ENCODE measurements at regions not wholly inside any gene's neighbourhood (a gene's known extent, or its start where the extent isn't known, plus 50 kb on each side); places are given as distances from the start of the nearest gene placed in this dataset.

DNA sequence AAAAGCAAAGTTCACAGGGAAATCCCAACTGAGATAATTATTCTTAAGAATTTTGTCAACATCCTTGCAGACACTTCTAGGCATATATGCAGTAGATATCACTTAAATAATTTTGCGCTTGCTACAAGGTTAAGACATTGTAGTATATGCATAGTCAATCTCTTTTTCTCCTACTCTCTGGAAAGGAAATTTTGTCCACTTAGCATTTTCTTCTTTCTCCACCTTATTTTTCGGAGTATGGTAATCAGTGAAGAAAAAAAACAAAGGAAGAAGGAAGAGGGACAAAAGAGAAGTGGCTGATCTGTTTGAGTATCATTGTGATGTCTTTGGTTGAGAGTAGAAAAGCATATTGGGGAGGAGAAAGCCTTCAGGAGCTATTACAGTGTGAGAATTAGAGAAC lies 104.6 kb downstream of the LACC1 start:
- DNase-seq (ENCODE audit: low spot score), result no peak

DNA sequence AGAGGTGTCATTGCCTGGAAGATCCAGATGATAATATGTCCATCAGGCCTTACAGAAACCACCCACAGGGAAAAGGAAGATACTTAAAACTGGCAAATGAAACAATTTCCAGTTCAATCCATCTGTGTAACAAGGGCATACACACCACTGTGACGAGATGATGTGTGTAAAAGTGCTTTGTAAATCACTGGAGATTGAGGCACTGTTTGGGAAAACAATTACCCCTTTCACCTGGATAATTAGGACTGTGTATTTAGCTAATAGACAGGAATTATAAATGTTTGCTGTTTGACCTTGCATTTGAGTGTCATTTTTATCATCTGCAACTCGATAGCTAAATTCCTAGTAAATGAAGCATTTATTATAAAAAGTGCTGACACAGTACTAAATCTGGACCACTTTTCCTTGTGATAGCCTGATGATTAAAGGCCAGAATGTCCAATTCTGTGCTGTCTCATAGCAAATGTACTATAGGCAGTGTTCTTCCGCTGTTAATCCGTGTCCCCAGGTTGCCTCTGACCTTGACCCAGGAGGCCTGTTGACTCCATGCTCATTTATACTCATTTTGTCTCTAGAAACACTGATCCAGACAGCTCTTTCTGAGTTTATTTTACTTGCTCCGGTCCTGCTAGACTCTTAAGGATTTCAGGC lies 105.8 kb downstream of the LACC1 start:
- no peak for DNase-seq (ENCODE audit: low spot score)

DNA sequence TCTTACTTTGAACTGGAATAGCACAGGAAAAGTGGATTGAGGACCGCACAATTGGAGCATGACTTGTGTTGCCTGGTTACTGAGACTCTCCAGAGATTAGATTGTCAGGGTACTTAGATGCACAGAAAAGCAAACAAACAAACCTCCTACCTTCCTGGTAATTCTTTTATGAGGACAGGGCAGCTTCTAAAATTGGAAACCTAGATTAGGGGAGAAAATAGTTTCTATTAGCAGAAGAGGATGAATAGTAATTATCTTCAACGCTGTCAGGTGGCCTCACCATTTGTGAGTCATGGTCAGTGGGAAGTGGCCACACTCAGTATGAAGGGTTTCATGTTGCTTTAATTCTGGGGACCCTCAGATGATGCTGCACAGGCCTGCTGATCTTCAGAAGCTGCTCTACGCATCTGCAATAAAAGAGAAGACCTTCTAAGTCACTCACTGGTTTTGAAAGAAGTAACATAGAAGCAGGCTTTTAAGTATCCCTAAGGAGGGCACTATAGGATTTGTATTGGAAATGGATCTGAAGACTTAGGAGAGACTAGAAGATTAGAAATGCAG lies 106.8 kb downstream of the LACC1 start:
- no peak for DNase-seq (ENCODE audit: low spot score)

DNA sequence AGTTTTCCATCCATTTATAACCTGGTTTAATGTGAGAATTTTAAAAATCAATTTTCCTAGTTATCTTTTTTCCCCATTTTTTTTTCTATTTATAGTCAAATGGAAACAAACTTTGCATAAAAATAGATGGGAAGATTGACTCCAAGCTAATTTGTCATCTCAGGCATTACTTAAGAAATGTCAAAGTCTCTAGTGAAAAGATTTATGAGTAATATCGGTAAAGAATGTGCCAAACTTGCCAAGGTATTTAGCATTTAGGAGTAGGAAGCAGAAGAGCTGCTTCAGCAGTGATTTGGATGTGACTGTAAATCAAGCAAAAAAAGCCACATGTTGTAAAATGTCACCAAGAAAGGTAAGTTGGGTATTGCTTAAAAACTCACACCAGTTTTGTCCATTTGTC lies 108.6 kb downstream of the LACC1 start:
- DNase-seq (ENCODE audit: low spot score), result no peak

DNA sequence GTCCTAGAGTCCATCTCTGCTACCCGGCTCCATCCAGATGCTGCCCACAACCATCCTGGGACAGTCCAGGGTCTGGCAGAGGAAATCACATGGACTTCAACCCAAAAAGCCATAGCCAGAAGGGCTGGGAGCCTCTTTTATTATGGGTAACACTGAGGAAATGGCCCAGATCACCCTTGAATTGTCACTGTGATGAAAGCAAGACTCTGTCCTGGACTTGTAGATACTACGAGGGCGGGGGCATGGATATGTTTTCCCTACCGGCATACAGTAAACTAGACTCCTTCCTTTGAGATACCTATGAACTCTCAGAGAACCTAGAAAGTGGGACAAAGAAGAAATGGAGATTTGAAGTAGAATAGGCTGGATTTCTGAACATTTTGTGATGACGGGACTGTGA lies 110.3 kb downstream of the LACC1 start:
- DNase-seq (ENCODE audit: low spot score), result no peak

DNA sequence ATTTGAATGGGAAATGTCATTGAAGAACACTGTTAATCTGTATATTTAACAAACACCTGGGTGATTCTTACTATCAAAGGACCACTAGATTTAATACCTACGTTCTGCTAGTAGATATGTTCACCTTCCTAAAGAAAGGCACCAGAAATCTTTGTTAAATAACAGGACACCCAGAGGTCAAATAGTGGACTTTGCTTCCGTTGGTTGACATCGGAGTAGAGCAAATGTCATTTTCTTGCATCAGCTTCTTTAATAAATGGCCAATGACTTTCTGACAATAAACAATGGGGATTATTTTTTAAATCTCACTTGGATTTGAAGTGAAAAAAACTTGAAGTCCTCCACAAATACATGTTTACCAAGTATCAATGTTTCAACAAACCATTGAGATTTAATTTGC lies 111.1 kb downstream of the LACC1 start:
- no peak for DNase-seq (ENCODE audit: low spot score)

DNA sequence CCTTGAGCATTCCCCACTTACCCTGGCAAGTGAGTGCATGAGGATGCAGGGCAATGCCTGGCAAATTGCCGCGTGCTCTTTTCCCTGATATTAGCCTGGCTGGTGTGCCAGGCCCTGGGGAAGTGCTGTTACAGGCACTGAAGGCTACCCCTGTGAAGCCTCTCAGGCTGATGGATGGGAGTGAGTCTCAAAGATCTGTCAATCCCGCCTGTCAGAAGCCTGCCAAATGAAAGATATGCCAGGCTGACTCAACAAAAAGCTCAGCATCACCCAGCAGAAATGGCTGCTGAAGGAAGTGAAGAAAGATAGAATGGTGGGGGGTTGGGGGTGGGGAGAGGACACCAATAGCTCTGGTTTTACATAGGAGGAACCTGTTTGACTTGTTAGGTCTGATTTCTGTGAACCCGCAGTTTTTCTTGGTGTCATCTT lies 112.1 kb downstream of the LACC1 start:
- no peak for DNase-seq (ENCODE audit: low spot score)

DNA sequence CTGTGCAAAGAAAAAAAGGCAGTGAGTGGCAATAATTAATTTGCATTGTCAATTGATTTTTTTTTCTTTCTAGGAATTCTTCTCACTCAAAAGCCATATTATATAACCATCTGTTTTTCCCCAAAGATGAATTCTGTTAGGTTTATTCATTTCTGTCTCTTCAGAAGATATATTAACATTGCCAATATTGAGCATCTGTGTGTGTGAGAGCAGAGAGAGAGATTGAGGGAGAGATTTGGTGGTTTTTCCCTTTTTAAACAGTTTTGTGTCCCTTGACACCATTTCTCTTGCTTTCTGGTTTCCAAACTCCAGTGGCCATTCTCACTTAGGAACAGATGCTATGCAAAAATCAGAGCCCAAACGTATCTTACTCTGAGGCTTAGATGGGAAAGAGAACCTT lies 112.5 kb downstream of the LACC1 start:
- DNase-seq (ENCODE audit: low spot score), result no peak

DNA sequence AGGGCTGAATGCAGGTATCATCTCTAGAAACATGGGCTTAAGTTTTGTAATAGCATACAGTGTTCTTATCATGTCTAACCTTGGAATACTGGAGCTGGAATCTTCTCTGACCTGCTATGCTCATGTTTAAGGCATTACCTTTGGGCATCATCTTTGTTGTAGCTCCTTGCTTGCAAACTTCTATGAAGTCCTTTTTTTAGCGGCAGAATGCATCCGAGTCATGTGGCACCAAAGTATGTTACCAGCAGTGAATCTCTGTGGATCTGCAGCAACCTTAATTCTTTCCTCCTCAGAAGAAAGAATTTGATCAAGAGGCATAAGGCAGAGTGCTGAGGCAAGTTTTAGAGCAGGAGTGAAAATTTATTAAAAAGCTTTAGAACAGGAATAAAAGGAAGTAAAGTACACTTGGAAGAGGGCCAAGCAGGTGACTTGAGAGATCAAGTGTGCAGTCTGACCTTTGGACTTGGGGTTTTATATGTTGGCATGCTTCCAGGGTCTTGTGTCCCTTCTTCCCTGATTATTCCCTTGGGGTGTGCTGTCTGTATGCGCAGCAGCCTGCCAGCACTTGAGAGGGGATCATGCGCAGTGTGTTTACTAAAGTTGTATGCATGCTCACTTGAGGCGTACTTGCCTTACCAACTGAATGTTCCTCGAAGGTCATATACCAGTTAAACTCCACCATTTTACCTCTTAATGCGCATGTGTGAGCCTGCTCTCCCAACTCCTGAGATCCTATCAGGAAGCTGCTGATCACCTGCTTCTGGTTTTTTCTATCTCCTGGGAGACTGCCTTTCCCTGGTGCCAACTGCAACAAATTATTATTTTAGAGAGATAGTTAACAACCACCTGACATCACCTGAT lies 115.5 kb downstream of the LACC1 start:
- DNase-seq (ENCODE audit: low spot score), result no peak

DNA sequence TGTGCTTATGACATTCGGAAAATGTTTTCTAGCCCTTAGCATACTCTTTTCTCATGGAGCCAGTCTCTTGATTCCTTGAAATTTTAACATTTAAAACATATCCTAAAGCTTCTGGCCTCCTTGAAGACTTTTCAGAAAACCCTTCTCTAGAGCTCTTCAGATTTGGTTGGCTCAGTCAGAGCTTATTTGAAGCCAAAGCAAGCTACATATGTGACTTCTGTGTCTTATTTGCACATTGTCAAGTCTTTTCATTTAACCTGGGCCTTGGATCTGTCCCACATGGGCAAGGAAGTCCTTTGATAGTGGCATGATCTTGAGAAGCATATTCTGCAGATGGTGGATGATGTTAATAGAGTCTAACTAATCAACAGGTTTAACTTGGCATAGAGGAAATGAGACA lies 116.5 kb downstream of the LACC1 start:
- no peak for DNase-seq (ENCODE audit: low spot score)

DNA sequence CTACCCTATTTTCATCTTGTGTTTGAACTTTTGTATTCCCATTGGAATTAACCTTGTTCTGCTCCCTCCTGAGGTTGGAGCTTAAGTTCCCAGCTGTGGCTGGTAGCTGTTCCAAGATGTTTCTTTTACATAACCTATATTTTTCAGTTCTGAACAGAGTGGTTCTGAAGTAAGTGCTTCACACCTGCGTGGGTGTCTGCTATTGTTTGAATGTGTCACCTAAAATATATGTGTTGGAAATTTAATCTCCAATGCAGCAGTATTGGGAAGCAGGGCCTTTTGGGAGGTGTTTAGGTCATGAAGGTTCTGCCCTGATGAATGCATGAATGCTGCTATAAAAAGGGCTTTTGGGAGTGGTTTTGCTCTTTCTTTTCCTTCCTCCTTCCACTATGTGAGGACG lies 123.8 kb downstream of the LACC1 start:
- no peak for DNase-seq (ENCODE audit: low spot score)

DNA sequence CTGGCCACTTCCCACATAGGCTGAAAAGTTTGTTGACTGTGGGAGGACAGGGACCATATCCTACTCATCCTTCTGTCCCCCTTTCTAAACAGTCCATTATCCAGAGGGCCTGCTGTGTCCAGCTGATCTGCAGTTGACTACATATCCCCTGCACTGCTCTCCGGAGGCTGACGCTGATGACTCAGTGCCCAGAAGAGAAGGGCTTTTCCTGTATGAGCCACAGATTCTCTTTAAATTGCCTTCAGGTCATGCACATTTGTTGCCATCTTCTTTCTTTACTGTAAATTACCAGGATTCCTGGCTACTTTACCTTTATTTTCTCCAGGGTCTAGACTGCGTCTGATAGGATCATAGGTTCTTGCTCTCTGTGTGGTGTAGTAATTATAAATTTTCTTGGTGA lies 125.2 kb downstream of the LACC1 start:
- no peak for DNase-seq (ENCODE audit: low spot score)

DNA sequence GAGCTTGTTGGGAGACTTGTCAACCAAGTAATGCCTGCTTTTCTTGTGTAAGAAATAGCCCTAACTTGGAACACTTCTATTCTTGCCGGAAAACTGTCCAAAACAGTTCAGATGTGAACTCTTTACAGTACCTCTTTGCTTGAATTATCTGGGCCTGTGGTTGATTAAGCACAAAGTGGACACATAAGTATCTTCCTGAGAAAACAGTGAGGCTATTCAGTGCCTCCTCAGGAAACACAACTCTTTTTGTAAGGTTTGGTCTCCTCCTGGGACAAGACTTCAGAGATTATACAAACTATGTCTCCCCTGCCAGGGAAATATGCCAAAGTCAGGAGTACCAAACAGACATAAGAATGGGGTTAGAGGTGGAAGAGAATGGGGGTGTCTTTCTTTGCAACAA lies 127.7 kb downstream of the LACC1 start:
- no peak for DNase-seq (ENCODE audit: low spot score)

DNA sequence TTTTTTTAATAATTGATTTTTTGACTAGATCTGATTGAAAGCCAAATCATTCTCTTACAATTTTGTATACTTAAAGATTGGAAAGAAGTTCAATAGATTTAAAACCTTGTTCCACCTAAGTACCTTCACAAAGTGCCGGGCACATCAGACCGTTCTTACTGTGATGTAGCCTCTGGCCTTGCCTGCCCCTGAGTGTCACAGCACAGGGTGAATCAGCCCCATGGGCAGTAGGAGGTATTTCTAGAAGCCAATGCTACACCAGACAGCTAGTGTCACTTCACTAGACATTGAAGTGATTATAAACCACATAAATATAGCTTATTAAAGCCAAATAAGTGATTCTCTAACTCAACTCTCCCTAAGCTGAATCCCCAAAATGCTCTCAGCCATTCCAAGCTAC lies 131.3 kb downstream of the LACC1 start:
- DNase-seq (ENCODE audit: low spot score), result no peak

DNA sequence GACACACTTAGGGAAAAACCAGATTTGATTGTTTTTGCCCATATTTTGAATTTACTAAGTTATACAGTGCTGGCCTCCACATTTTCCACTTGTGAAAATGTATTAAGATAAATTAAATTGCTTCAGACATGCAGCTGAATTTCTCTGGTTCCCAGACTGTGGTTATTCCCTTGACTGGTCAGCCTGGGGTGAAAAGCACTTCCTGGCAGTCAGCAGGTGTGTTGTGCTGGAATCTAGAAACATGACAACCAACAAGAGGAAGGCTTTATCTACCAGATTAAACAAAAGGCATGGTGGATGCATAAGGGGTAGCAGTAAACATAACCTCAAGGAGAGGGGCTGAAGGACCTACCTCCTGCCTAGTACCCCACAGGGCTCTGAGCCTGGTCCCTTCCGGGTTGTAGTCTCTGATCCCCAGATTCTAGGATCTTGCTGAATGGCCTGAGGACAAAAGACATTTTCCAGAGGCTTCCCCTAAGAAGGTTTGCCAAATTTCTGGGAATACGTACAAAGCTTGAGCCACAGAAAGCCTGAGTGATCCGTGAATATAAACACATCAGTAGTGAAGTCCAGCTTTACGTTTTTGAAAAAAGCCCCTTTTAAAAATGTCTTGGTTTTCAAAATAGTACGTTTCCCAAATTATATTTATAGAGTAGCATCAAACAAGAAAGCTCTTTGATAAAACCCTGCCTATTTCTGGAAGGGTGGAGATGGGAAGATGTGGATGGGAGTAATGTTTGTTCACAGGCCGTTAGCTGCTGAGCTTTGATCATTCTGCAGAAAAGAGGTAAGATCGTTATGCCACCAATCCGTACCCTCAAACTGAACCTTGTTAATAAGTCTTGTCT lies 133.4 kb downstream of the LACC1 start:
- DNase-seq (ENCODE audit: low spot score), result no peak

DNA sequence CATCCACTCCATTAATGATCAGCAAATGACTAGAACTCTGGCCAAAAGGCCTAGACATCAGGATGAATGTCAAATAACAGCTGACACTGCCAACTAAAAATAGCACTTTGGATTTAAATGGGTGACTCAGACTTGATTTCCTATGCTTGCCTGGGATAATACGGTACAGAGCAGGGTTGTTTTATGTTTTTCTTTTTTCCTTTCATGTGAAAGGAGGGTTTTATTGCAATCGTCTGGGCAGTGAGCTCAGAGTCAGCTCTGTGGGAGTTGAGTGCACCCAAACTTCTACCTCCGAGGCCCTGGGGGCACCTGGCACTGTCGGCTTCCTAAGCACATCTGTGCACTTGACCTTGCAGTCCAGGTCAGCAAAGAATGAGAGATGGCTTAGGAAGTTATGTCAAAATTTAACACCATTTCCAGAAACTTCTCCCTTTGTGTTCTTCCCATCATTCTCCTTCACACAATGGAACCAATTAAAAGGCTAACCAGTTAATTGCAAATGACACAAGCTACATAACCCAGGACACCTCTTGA lies 134.1 kb downstream of the LACC1 start:
- no peak for DNase-seq (ENCODE audit: low spot score)

DNA sequence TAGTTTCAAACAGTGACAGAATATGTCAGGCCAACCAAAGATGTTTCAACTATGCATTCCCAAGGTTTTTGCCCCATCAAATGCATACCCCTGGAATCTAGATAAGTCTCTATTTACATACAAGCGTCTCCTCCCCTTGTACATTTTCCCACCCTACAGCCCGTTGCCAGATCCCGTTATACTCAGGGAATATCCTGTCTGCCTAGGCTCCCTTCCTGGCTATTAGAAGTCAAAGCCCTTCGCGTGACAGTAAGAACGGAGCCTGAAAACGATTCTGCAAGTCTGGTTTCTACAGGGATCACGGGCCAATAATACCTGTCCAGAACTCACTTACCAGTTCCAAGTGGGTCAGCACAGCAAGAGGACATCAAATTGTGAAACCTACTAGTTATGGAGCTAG lies 134.8 kb downstream of the LACC1 start:
- no peak for DNase-seq (ENCODE audit: low spot score)

DNA sequence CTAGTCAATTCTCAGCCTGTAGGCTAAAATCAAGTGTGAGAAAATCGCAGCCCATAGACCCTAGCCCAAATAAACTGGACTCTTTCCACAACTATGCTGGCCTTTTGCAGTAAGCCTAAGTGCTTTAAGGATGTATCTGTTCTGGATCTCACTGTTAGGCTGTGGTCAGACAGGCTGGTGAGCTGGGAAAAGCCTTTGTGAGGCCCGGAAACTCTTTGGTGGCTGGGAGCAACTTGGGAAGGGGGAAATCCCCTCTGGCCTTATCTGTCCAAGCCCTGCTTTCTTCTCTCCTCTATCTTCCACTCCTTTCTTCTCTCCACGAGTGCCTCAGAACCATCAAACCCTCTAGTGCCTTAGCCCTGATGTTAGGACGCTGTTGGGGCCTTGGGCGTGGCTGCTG lies 135.4 kb downstream of the LACC1 start:
- DNase-seq (ENCODE audit: low spot score), result no peak

DNA sequence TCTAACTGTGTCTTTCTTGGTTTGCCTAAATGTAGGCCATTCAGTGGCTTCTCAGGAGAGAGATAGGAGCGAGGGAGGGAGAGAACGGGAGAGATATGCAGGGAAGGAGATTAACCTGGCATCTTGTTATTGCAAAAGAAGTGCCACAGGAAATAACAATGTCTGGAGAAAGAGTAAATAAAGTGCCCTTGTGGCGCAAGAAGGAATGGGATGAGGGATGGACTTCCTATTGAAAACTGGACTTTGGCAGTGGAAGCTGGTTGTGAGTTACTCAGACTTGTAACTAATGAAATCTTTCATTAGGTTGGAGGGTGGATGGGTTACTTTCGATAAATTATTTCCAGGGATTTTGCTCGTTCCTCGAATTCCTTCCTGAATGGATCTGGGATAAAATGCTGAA lies 136.1 kb downstream of the LACC1 start:
- no peak for DNase-seq (ENCODE audit: low spot score)

DNA sequence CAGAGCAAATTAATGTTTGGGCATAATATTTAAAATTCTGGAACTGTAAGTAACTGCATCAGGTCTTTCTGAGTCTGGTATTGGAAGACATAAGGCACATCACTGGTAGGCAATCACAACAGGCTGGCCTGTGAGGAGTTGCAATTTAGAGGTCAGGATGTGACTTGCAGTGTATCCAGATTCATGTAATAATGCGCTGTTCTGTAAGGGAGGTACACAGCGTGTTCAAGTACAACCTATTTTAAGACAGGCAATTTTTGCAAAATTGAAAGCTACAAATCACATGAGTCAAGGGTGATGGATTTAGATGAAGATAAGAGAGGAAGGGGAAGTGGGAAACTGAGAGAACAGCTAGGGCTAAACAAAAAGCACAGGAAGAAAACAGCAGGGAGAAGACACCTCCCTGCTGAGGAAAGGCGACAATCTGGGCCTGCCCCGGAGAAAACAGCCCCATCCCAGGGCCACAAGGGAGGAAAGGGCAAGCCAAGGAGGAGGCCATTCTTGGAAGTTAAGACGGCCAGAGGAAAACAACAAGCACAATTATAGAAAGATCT lies 138.1 kb downstream of the LACC1 start:
- DNase-seq (ENCODE audit: low spot score), result no peak

DNA sequence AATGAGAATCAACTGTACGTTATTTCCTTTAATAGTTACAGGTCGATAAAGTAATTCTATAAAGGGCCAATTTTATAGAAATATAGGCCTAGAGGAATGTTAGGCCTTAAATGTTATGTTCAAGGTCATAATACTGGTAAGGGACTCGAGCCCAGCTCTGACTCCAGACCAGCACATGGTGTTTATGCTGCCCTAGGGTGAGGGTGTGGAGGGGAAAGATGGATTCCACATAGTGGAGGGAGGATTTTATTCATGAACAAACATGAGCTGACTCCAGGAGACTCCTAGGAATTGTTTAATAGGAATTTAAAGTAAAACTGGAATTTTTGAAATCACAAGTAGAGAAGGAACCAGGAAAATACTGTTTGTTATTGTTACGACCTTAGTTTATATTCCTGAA lies 139.9 kb downstream of the LACC1 start:
- no peak for DNase-seq (ENCODE audit: low spot score)

DNA sequence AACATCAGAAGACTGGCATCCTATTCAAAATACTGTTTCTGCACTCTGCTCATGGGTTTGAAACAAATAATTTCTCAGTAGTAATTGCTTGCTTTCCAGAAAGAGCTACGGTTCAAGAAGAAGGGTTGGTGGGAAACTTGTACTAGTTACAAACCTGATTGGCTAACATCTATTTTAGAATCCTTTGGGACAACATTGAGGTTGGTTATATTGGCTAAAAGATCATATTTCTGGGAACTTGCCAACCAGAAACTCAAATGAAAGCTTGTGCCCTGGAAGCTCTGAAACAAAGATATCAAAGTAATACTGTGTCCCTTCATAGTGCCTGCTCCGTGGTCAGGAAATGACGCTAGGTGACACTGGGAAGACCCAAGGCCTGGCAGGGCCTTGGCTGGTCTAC lies 141.7 kb downstream of the LACC1 start:
- DNase-seq (ENCODE audit: low spot score), result no peak
